Natural killer cell treated with Interleukin-12 subunit alpha and Interleukin-12 subunit beta and Interleukin-15 and Interleukin-18, amount 100 ng/mL, for 72 hours (primary cell): ENCODE measurements at regions not wholly inside any gene's neighbourhood (a gene's known extent, or its start where the extent isn't known, plus 50 kb on each side); places are given as distances from the start of the nearest gene placed in this dataset.

ENCODE experiments used
- ATAC-seq, 2 donors: fragments of 150-1000 bp; cut with Tn5 transposase in 1 of 2; sonication (Bioruptor Pico), chemical (Tn5 transposase) in 1 of 2; 2 replicates each; pipeline ENCODE4 v1.10.0; 2021
- DNase-seq: peaks from one replicate; pipeline ENCODE4 v3.0.0; 2022; ENCODE audit warnings: low spot score
- H3K27ac Mint-ChIP-seq, 2 donors: 1 replicate in 1 of 2; 2 replicates in 1 of 2; pipeline ENCODE4 v1.8.0; 2022; ENCODE audit warnings: mixed read lengths in 2 of 2, mild to moderate bottlenecking in 1 of 2, moderate library complexity in 1 of 2
- H3K27me3 Mint-ChIP-seq, 2 donors: 1 replicate in 1 of 2; 2 replicates in 1 of 2; pipeline ENCODE4 v1.8.0; 2022; ENCODE audit warnings: mixed read lengths in 2 of 2
- H3K36me3 Mint-ChIP-seq: one replicate; pipeline ENCODE4 v1.8.0; 2022; ENCODE audit warnings: mixed read lengths
- H3K4me1 Mint-ChIP-seq, 2 donors: 1 replicate in 1 of 2; 2 replicates in 1 of 2; pipeline ENCODE4 v1.8.0; 2022; ENCODE audit warnings: low read depth in 2 of 2, mixed read lengths in 2 of 2, mild to moderate bottlenecking in 1 of 2
- H3K4me3 Mint-ChIP-seq: one replicate; pipeline ENCODE4 v1.8.0; 2022; ENCODE audit warnings: mixed read lengths
- H3K9me3 Mint-ChIP-seq: 2 replicates; pipeline ENCODE4 v1.8.0; 2022; ENCODE audit warnings: mixed read lengths

DNA sequence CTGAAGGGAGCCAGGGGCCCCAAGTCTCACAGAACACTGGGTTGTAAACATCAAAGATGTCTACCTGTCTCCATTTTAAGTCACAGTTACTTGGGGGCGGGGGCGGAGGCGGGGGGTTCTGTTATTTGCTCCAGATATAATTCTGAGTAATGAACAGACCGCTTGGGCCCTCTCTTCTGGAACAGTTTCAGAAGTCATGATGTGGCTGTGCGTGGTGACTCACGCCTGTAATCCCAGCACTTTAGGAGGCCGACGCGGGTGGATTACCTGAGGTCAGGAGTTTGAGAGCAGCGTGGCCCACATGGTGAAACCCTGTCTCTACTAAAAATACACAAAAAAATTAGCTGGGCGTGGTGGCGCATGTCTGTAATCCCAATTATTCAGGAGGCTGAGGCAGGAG, 157.9 kb upstream of the APCDD1 start:
- ATAC-seq (no peak), DNase-seq (no peak)
- peaks cover 2 to 7% of the 10 kb centered on the region in 2 donors for H3K27me3 Mint-ChIP-seq
- H3K4me3 Mint-ChIP-seq, result no peak overlapping the region
- no peaks in the 10 kb centered on the region for H3K9me3 Mint-ChIP-seq
- H3K36me3 Mint-ChIP-seq, result no peaks in the 10 kb centered on the region
- no peak overlapping the region for H3K27ac Mint-ChIP-seq
- H3K4me1 Mint-ChIP-seq, result no peaks in the 10 kb centered on the region

DNA sequence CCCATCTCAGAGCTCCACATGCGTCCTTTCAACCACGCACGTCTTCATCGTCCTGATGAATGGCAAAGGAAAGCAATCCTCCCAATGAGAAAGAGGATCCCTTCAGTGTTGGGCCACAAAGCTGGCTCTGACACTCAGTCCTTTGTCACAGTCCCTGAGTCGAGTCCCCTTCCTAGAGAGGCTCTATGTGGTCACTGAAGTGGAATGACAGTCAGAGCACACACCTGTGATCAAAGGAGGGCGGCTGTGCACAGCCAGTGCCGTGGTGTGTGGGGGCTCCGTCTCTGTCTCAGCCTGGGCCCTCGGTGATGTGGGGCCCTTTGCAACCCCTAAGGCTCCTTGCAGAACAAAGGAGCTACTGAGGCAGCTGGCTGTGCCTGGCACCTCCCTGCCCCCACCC, 157.3 kb upstream of the APCDD1 start:
- no peak for DNase-seq
- H3K27ac Mint-ChIP-seq, result no peak overlapping the region
- H3K9me3 Mint-ChIP-seq, result no peaks in the 10 kb centered on the region
- peaks cover 6 to 7% of the 10 kb centered on the region in 2 donors for H3K27me3 Mint-ChIP-seq
- no peaks in the 10 kb centered on the region for H3K36me3 Mint-ChIP-seq
- H3K4me1 Mint-ChIP-seq, result no peaks in the 10 kb centered on the region
- no peak overlapping the region for H3K4me3 Mint-ChIP-seq
- ATAC-seq, result peak in 1 of 2 donors; percentile 48

DNA sequence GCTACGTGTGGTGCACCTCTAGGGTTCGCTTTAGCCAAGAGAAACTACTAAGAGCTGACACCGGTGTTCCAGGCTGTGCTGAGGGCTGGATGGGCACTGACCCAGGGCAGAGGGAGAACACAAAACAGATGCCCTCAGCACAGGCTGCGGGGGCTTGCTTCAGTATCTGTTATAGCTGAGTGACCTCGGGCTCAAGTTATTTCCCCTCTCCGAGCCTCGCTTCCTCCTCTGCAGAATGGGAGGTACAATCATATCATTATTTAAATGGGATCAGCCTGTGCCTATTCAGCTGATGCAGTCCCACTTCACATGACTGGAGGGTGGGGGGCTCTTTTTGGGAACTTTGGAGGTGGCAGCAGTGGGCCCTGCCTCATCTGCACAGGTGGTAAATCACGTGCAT, 156.1 kb upstream of the APCDD1 start:
- H3K4me1 Mint-ChIP-seq, result no peaks in the 10 kb centered on the region
- peaks cover 6 to 13% of the 10 kb centered on the region in 2 donors for H3K27me3 Mint-ChIP-seq
- H3K9me3 Mint-ChIP-seq, result peaks cover 4% of the 10 kb centered on the region
- ATAC-seq (no peak), DNase-seq (no peak)
- H3K4me3 Mint-ChIP-seq, result no peak overlapping the region
- H3K36me3 Mint-ChIP-seq, result no peaks in the 10 kb centered on the region
- no peak overlapping the region for H3K27ac Mint-ChIP-seq

DNA sequence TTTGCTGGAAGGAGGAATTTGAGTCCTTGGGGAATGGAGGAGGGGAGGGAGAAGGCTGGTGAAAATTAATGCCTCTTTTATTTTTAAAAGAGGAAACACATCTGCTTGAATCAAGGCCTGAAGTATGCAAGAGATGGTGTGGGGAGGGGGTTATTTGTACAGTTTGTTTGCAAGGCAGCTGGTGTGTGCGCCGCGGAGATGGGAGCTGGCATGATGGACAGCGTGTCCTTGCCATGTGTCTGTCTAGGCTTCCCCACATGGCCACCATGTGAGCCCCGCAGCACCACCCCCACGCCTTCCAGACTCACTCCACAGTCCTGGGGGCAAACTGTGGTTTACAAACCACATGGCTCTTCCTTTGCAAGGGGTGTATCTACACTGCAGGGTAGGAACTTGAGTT, 154.8 kb upstream of the APCDD1 start:
- no peak overlapping the region for H3K4me3 Mint-ChIP-seq
- no peaks in the 10 kb centered on the region for H3K4me1 Mint-ChIP-seq
- H3K36me3 Mint-ChIP-seq, result no peaks in the 10 kb centered on the region
- H3K27me3 Mint-ChIP-seq, result peaks cover 6 to 22% of the 10 kb centered on the region in 2 donors
- no peak for ATAC-seq
- H3K27ac Mint-ChIP-seq, result no peak overlapping the region
- H3K9me3 Mint-ChIP-seq, result peaks cover 4% of the 10 kb centered on the region
- no peak for DNase-seq

DNA sequence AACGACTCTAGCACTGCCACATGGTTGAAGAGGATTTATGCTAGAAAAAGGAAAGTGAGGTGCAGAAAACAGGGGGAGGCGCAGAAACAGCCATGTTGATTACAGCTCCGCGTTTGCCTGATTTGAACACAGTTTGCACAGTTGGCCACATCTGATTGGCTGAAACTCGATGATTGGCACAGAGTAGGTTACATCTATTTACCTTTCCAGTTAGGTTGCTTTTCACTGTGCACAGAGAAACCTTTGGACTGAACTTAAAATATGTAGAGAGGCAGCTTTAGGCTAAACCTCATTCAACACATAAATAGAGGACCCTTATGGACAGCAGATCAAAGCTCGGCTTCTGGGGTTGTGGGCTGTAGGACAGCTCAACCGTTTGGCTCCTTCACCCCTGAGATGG, 153.7 kb upstream of the APCDD1 start:
- Mint-ChIP-seq H3K4me3 (no peak overlapping the region), H3K9me3 (peaks cover 4% of the 10 kb centered on the region), H3K4me1 (no peaks in the 10 kb centered on the region), H3K27ac (no peak overlapping the region), H3K27me3 (peaks cover 6 to 22% of the 10 kb centered on the region in 2 donors), H3K36me3 (no peaks in the 10 kb centered on the region)
- no peak for DNase-seq
- ATAC-seq, result no peak

DNA sequence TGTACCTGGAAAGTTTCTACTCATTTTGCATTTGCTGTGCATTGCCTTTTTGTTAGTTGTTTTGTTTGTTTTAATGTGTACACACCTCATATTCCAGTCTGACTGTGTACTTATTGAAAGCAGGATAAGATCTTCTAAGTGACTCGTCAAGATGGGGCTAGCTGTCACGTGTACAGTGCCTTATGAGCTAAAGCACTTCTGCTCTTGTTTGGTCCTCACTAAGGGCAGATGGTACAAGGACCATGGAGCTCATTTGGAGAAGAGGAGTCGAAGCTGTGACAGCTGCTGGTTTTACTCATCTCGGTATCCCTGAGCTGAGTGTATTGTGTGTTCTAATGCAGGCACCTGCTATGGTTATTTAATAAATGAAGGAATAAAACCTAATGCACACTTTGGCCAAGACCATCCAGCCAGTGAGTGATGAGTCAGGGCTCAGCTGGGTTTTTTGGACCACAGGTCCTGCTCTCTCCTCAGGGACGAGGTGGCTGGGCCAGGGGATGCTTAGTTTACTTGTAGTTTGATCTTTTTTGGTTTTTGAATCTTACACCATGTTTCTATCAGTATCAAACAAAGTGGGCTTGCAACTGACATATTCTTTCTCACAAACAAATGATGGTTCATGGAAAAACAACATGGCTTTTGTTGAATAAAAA, 152.5 kb upstream of the APCDD1 start:
- peaks cover 6 to 22% of the 10 kb centered on the region in 2 donors for H3K27me3 Mint-ChIP-seq
- H3K4me3 Mint-ChIP-seq, result no peak overlapping the region
- no peaks in the 10 kb centered on the region for H3K4me1 Mint-ChIP-seq
- no peak for DNase-seq
- no peak for ATAC-seq
- no peaks in the 10 kb centered on the region for H3K36me3 Mint-ChIP-seq
- no peak overlapping the region for H3K27ac Mint-ChIP-seq
- H3K9me3 Mint-ChIP-seq, result peaks cover 4% of the 10 kb centered on the region

DNA sequence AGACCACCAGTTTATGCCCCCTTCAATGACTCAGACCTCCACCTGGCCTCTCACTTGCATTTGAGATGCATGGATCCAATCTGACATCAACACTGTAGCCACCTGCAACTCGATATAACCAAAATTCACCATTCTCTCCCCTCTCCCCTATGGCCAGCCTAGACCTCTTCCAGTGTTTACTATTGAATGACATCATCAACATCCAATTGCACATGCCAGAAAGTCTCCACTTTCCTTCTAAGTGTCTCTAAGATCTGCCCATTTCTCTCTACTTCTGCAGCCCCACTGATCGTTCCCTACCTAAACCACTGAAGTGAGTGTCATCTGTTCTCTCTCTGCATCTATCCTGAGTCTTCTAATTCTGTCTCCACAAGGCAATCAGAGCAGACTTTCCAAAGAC, 151.3 kb upstream of the APCDD1 start:
- H3K27me3 Mint-ChIP-seq, result peaks cover 6 to 22% of the 10 kb centered on the region in 2 donors
- no peak for ATAC-seq
- DNase-seq, result no peak
- H3K4me1 Mint-ChIP-seq, result no peaks in the 10 kb centered on the region
- no peaks in the 10 kb centered on the region for H3K36me3 Mint-ChIP-seq
- no peak overlapping the region for H3K27ac Mint-ChIP-seq
- H3K4me3 Mint-ChIP-seq, result no peak overlapping the region
- H3K9me3 Mint-ChIP-seq, result peaks cover 4% of the 10 kb centered on the region

DNA sequence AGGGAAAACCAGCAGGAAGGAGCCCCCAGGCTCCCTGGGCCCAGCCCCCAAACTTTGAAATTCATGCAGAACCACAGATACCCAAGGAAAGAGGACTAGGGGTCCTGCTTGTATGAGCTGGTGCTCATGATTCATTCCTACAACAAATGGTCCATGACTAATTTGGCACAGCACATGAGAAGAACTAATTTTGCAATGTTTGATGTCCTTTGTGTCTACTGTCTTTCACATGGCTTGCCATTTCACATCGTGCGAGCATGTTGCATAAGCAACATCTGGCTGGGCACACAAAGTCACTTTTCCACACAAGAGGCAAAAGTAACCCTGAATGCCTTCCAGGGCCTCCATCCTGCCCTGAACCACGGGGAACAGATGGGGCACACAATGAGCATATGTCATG, 149.6 kb upstream of the APCDD1 start:
- ATAC-seq, result no peak
- Mint-ChIP-seq H3K4me3 (no peak overlapping the region), H3K27me3 (peaks cover 4 to 15% of the 10 kb centered on the region in 2 donors), H3K36me3 (no peaks in the 10 kb centered on the region), H3K4me1 (no peaks in the 10 kb centered on the region), H3K9me3 (peaks cover 4% of the 10 kb centered on the region), H3K27ac (no peak overlapping the region)
- DNase-seq, result no peak

DNA sequence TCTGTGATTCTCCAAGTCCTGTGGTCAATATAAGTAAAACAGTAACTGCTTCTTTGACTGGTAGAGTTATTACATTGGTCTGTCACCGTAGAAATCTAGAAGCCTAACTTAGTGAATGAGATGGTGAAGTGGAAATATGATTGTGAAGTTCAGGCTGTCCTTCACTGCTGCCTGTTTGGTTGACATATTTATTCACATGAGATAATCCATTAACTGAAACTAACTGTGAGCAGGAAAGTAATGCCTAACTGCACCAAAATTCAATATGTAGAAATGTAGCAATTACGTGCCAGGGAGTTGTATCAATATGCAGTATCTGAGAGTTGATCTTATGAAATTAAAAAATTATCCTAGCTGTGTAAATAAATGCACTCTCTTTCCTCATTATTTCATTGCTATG, 147.7 kb upstream of the APCDD1 start:
- Mint-ChIP-seq H3K9me3 (peaks cover 4% of the 10 kb centered on the region), H3K4me3 (no peak overlapping the region), H3K27me3 (peaks cover 2 to 15% of the 10 kb centered on the region in 2 donors), H3K4me1 (no peaks in the 10 kb centered on the region), H3K36me3 (no peaks in the 10 kb centered on the region), H3K27ac (no peak overlapping the region)
- no peak for DNase-seq
- ATAC-seq, result no peak

DNA sequence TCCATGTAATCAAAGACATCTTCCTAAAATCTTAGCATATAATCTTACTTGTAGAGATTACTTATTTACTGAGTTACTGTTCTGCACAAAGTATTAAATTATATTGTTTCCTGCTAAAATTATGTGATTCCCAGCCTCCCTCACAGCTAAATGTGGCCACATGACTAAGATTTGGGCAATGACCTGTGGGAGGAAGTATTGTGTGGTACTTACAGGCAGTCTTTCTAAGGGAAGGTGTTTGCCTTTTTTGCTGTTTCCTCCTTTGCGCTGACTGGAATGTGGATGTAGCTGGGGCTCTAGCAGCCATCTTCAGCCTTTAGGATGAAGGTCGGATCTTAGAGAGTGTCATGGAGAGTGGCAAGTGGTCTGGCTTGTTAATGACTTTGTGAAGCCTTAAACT, 146.3 kb upstream of the APCDD1 start:
- peaks cover 1% of the 10 kb centered on the region for H3K9me3 Mint-ChIP-seq
- ATAC-seq, result no peak
- H3K4me3 Mint-ChIP-seq, result no peak overlapping the region
- no peak for DNase-seq
- H3K27ac Mint-ChIP-seq, result no peak overlapping the region
- no peaks in the 10 kb centered on the region for H3K4me1 Mint-ChIP-seq
- no peaks in the 10 kb centered on the region for H3K36me3 Mint-ChIP-seq
- H3K27me3 Mint-ChIP-seq, result peaks cover 0 to 11% of the 10 kb centered on the region in 2 donors

DNA sequence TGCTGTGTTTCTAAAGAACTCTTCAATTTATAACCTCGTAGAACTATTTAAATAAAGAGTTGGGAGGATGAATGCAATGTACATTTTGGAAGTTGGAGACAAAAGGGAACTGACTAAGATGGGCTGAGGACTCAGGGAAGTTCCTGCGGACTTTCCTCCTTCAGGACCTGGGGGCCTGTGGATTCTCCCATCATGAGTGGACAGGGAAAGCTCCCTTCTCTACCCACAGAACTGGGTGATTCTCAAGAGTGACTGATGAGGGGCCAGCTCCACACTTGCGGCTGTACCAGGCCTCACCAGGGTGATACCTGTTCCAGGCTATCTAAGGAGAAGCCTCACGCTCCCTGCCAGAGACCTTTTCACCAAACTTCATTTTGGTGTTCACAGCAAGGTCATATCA, 143.8 kb upstream of the APCDD1 start:
- H3K27me3 Mint-ChIP-seq, result no peaks in the 10 kb centered on the region

DNA sequence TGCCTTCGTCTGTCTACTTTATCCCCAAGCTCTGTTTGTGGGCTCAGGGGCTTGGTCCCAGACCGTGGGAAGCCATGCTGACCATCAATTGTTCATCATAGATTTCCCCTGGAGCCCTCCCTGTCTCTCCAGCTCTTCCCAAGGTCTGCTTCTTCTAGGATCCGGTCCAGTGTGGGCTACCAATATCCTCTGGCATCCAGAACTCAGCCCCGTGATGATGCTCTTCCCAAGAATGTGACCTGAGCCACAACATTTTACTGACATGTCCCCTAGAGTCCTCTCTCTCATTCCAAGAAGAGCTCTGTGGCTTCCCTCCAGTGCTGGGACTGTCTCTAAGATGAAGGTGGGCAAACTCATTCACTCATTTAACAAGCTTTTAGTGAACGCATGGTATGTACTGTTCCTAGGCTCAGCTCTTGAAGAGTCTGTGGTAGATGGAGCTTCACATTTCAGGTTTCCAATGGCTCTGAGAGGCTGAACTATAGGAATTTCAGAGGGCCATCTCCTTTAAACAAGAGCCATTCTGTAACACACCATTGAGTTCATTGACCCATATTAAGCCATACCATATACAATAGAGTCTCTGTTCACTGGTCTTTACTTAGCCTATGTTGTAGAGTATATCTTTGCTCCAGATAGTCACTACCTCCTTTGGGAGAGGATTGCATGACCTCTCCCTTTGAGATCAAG, 142.0 kb upstream of the APCDD1 start:
- ATAC-seq, result no peak
- no peak overlapping the region for H3K27ac Mint-ChIP-seq
- peaks cover 0 to 4% of the 10 kb centered on the region in 2 donors for H3K4me1 Mint-ChIP-seq

More for the DNA sequence above, 143.8 kb upstream of the APCDD1 start:
- Mint-ChIP-seq H3K4me3 (no peak overlapping the region), H3K27ac (no peak overlapping the region), H3K4me1 (peaks cover 0 to 2% of the 10 kb centered on the region in 2 donors), H3K9me3 (no peaks in the 10 kb centered on the region), H3K36me3 (no peaks in the 10 kb centered on the region)
- ATAC-seq, result no peak
- DNase-seq, result no peak

DNA sequence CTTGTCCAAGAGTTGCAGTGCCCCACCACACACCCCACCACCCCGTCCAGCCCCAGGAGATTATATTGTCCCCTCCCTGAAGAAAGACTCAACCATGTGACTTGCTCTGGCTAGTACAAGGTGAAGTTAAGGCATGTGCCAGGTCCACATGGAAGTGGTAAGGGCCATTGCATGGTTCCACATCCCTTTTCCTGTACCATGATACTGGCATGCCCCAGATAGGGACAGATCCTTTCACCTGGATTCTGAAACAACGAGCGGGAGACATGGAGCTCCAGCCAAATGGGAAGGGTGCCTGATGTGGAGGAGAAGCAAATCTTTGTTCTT, 141.5 kb upstream of the APCDD1 start:
- ATAC-seq (no peak), DNase-seq (no peak)
- no peaks in the 10 kb centered on the region for H3K27me3 Mint-ChIP-seq
- no peak overlapping the region for H3K27ac Mint-ChIP-seq
- H3K4me1 Mint-ChIP-seq, result peaks cover 0 to 4% of the 10 kb centered on the region in 2 donors
- no peaks in the 10 kb centered on the region for H3K36me3 Mint-ChIP-seq
- no peaks in the 10 kb centered on the region for H3K9me3 Mint-ChIP-seq
- H3K4me3 Mint-ChIP-seq, result no peak overlapping the region

More for the DNA sequence above, 142.0 kb upstream of the APCDD1 start:
- DNase-seq, result no peak
- H3K27me3 Mint-ChIP-seq, result no peaks in the 10 kb centered on the region
- H3K36me3 Mint-ChIP-seq, result no peaks in the 10 kb centered on the region
- no peaks in the 10 kb centered on the region for H3K9me3 Mint-ChIP-seq
- no peak overlapping the region for H3K4me3 Mint-ChIP-seq

DNA sequence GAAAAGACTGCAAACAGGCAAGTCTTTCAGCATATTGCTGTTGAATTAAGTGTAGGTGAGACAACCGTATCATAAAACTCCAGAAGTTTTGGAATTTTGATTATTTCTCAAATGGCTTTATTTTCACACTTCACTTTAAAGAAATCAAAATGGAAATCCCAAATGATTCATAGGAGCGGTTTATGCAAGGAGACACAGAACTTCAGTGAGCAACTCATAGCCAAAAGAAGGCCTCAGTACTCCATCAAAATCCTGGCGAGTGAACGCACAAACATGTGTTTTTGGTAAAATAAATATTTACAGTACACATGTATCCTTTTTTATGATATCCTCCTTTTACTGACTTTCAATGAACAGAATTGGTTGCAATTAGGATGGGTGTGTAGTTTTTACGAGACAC, 140.4 kb upstream of the APCDD1 start:
- no peak overlapping the region for H3K27ac Mint-ChIP-seq
- H3K9me3 Mint-ChIP-seq, result no peaks in the 10 kb centered on the region
- no peak for ATAC-seq
- H3K27me3 Mint-ChIP-seq, result no peaks in the 10 kb centered on the region
- DNase-seq, result no peak
- H3K36me3 Mint-ChIP-seq, result no peaks in the 10 kb centered on the region
- H3K4me3 Mint-ChIP-seq, result no peak overlapping the region
- peaks cover 0 to 4% of the 10 kb centered on the region in 2 donors for H3K4me1 Mint-ChIP-seq

DNA sequence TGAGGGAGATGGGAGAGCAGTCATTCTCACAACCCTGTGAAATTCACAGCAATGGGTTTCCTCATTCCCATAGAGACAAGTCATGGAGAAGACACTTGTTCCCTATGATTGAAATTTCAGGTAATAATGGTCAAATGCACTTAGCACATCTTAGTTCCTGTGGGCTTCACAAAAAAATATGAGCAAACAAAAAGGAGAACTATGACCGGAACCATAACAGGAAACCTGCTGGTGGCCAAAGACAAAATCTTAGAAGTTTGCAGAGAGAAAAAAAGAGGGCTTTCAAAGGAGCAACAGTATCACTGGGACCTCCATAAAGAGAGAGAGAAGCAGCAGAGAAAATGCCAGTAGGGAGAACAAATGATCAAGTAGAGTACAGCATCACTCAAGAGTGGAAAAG, 138.9 kb upstream of the APCDD1 start:
- no peak for DNase-seq
- Mint-ChIP-seq H3K4me1 (peaks cover 4 to 8% of the 10 kb centered on the region in 2 donors), H3K36me3 (no peaks in the 10 kb centered on the region), H3K9me3 (no peaks in the 10 kb centered on the region), H3K4me3 (no peak overlapping the region), H3K27me3 (no peaks in the 10 kb centered on the region), H3K27ac (no peak overlapping the region)
- no peak for ATAC-seq
